ENCODE measurements at regions not wholly inside any gene's neighbourhood (a gene's known extent, or its start where the extent isn't known, plus 50 kb on each side); places are given as distances from the start of the nearest gene placed in this dataset.

GRCh38 chr18:67194886-67195285, 321.6 kb downstream of the DSEL start:
- H3K27me3 ChIP-seq (ENCODE audit: control insufficient read depth in 1 of 2, insufficient read depth in 2 of 2, low read length in 2 of 2) = no peaks in the 10 kb centered on the region
- no peaks in the 10 kb centered on the region for H3K4me1 ChIP-seq (ENCODE audit: control insufficient read depth in 2 of 2, insufficient read depth in 2 of 2, low read length in 1 of 2)
- no peak overlapping the region for H3K27ac ChIP-seq (ENCODE audit: low read depth in 2 of 2, low read length in 1 of 2)
- H3K9me3 ChIP-seq (ENCODE audit: control insufficient read depth in 2 of 2, insufficient read depth in 1 of 2, low read depth in 1 of 2, low read length in 1 of 2) = no peaks in the 10 kb centered on the region
- WGBS, 2 donors = 55 to 56% methylated on average over 5 of the region's 5 CpGs
- H3K4me3 ChIP-seq (ENCODE audit: low read depth in 1 of 2, low read length in 2 of 2) = no peak overlapping the region
- H3K36me3 ChIP-seq (ENCODE audit: control insufficient read depth in 2 of 2, insufficient read depth in 2 of 2, low read length in 1 of 2) = no peaks in the 10 kb centered on the region

DNA sequence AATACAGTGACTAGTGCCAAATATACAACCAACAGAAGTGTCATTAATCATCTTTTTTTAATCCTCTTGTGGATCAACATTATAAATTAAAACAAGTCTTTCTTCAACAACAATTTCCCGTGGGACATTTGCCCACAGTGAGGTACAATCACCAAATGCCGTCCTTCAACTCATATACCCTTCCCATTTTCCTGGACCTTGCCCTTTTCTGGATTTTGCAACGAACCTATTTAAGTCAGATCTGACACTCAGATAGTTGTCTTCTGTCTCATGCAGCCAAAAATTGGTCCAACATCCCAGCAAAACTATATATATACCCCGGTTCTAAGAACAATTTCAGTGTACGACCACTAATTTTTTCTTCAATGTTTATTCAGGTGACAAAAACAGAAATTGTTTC, 324.0 kb downstream of the DSEL start:
- H3K4me3 ChIP-seq (ENCODE audit: low read depth in 1 of 2, low read length in 2 of 2) = no peak overlapping the region
- no peaks in the 10 kb centered on the region for H3K4me1 ChIP-seq (ENCODE audit: control insufficient read depth in 2 of 2, insufficient read depth in 2 of 2, low read length in 1 of 2)
- no peak overlapping the region for H3K27ac ChIP-seq (ENCODE audit: low read depth in 2 of 2, low read length in 1 of 2)
- no peaks in the 10 kb centered on the region for H3K27me3 ChIP-seq (ENCODE audit: control insufficient read depth in 1 of 2, insufficient read depth in 2 of 2, low read length in 2 of 2)
- WGBS, 2 donors = 34 to 43% methylated on average over 5 of the region's 5 CpGs
- no peaks in the 10 kb centered on the region for H3K36me3 ChIP-seq (ENCODE audit: control insufficient read depth in 2 of 2, insufficient read depth in 2 of 2, low read length in 1 of 2)
- H3K9me3 ChIP-seq (ENCODE audit: control insufficient read depth in 2 of 2, insufficient read depth in 1 of 2, low read depth in 1 of 2, low read length in 1 of 2) = no peaks in the 10 kb centered on the region

GRCh38 chr18:67183398-67183797, 333.1 kb downstream of the DSEL start:
- H3K27ac ChIP-seq (ENCODE audit: low read depth in 2 of 2, low read length in 1 of 2) = no peak overlapping the region
- WGBS, 2 donors = 60 to 63% methylated on average over 4 of the region's 4 CpGs
- H3K36me3 ChIP-seq (ENCODE audit: control insufficient read depth in 2 of 2, insufficient read depth in 2 of 2, low read length in 1 of 2) = no peaks in the 10 kb centered on the region
- no peaks in the 10 kb centered on the region for H3K27me3 ChIP-seq (ENCODE audit: control insufficient read depth in 1 of 2, insufficient read depth in 2 of 2, low read length in 2 of 2)
- H3K4me3 ChIP-seq (ENCODE audit: low read depth in 1 of 2, low read length in 2 of 2) = no peak overlapping the region
- H3K9me3 ChIP-seq (ENCODE audit: control insufficient read depth in 2 of 2, insufficient read depth in 1 of 2, low read depth in 1 of 2, low read length in 1 of 2) = no peaks in the 10 kb centered on the region
- no peaks in the 10 kb centered on the region for H3K4me1 ChIP-seq (ENCODE audit: control insufficient read depth in 2 of 2, insufficient read depth in 2 of 2, low read length in 1 of 2)

GRCh38 chr18:67179726-67180125, 336.8 kb downstream of the DSEL start:
- 65 to 67% methylated on average over 3 of the region's 3 CpGs for WGBS, 2 donors
- H3K36me3 ChIP-seq (ENCODE audit: control insufficient read depth in 2 of 2, insufficient read depth in 2 of 2, low read length in 1 of 2) = no peaks in the 10 kb centered on the region
- no peaks in the 10 kb centered on the region for H3K4me1 ChIP-seq (ENCODE audit: control insufficient read depth in 2 of 2, insufficient read depth in 2 of 2, low read length in 1 of 2)
- H3K27me3 ChIP-seq (ENCODE audit: control insufficient read depth in 1 of 2, insufficient read depth in 2 of 2, low read length in 2 of 2) = no peaks in the 10 kb centered on the region
- no peaks in the 10 kb centered on the region for H3K9me3 ChIP-seq (ENCODE audit: control insufficient read depth in 2 of 2, insufficient read depth in 1 of 2, low read depth in 1 of 2, low read length in 1 of 2)
- H3K4me3 ChIP-seq (ENCODE audit: low read depth in 1 of 2, low read length in 2 of 2) = no peak overlapping the region
- H3K27ac ChIP-seq (ENCODE audit: low read depth in 2 of 2, low read length in 1 of 2) = no peak overlapping the region

DNA sequence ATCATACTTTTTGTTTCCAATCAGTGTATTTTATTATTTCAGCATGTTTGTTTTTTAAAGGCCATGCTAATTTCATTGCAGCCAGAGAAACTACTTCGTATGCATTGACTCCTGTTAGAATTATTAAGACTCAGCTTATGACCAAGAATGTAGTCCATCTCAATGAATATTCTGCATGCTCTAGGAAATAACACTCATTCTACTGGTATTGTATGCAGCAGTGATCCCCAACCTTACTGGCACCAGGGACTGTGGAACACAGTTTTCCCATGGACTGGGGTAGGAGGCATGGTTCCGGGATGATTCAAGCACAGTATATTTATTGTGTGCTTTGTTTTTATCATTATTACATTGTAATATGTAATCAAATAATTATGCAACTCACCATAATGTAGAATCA, 356.9 kb downstream of the DSEL start:
- Histone ChIP-seq H3K4me3 (ENCODE audit: low read depth in 1 of 2, low read length in 2 of 2) (no peak overlapping the region), H3K27me3 (ENCODE audit: control insufficient read depth in 1 of 2, insufficient read depth in 2 of 2, low read length in 2 of 2) (no peaks in the 10 kb centered on the region), H3K4me1 (ENCODE audit: control insufficient read depth in 2 of 2, insufficient read depth in 2 of 2, low read length in 1 of 2) (no peaks in the 10 kb centered on the region), H3K36me3 (ENCODE audit: control insufficient read depth in 2 of 2, insufficient read depth in 2 of 2, low read length in 1 of 2) (no peaks in the 10 kb centered on the region), H3K9me3 (ENCODE audit: control insufficient read depth in 2 of 2, insufficient read depth in 1 of 2, low read depth in 1 of 2, low read length in 1 of 2) (no peaks in the 10 kb centered on the region), H3K27ac (ENCODE audit: low read depth in 2 of 2, low read length in 1 of 2) (no peak overlapping the region)
- WGBS, 2 donors = 94 to 95% methylated on average over 2 of the region's 2 CpGs

GRCh38 chr18:67154979-67155378, 361.5 kb downstream of the DSEL start:
- Histone ChIP-seq H3K4me1 (ENCODE audit: control insufficient read depth in 2 of 2, insufficient read depth in 2 of 2, low read length in 1 of 2) (no peaks in the 10 kb centered on the region), H3K27ac (ENCODE audit: low read depth in 2 of 2, low read length in 1 of 2) (no peak overlapping the region), H3K36me3 (ENCODE audit: control insufficient read depth in 2 of 2, insufficient read depth in 2 of 2, low read length in 1 of 2) (no peaks in the 10 kb centered on the region), H3K4me3 (ENCODE audit: low read depth in 1 of 2, low read length in 2 of 2) (no peak overlapping the region), H3K27me3 (ENCODE audit: control insufficient read depth in 1 of 2, insufficient read depth in 2 of 2, low read length in 2 of 2) (no peaks in the 10 kb centered on the region), H3K9me3 (ENCODE audit: control insufficient read depth in 2 of 2, insufficient read depth in 1 of 2, low read depth in 1 of 2, low read length in 1 of 2) (no peaks in the 10 kb centered on the region)
- 80 to 86% methylated on average over 3 of the region's 3 CpGs for WGBS, 2 donors

DNA sequence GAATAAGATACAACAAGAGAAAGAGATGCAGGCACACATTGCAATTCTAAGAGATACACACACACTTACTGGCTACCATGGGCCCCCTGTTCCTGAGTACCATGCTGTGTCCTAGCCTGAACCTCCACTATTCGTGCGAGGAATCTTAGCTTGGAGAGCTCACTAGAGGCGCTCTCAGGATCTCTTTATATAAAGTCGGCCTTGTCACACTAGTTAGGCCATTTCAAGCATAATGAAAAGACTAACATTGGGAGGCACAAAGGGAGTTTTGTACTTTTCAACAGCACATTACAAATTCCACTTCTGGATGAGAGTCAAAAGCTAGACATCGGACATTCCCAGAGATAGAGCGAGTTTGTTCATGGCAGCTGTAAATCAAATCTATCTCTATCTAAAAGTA, 365.2 kb downstream of the DSEL start:
- WGBS, 2 donors = 88 to 89% methylated on average over 6 of the region's 6 CpGs
- Histone ChIP-seq H3K36me3 (ENCODE audit: control insufficient read depth in 2 of 2, insufficient read depth in 2 of 2, low read length in 1 of 2) (no peaks in the 10 kb centered on the region), H3K9me3 (ENCODE audit: control insufficient read depth in 2 of 2, insufficient read depth in 1 of 2, low read depth in 1 of 2, low read length in 1 of 2) (no peaks in the 10 kb centered on the region), H3K4me1 (ENCODE audit: control insufficient read depth in 2 of 2, insufficient read depth in 2 of 2, low read length in 1 of 2) (no peaks in the 10 kb centered on the region), H3K27ac (ENCODE audit: low read depth in 2 of 2, low read length in 1 of 2) (no peak overlapping the region), H3K4me3 (ENCODE audit: low read depth in 1 of 2, low read length in 2 of 2) (no peak overlapping the region), H3K27me3 (ENCODE audit: control insufficient read depth in 1 of 2, insufficient read depth in 2 of 2, low read length in 2 of 2) (no peaks in the 10 kb centered on the region)

DNA sequence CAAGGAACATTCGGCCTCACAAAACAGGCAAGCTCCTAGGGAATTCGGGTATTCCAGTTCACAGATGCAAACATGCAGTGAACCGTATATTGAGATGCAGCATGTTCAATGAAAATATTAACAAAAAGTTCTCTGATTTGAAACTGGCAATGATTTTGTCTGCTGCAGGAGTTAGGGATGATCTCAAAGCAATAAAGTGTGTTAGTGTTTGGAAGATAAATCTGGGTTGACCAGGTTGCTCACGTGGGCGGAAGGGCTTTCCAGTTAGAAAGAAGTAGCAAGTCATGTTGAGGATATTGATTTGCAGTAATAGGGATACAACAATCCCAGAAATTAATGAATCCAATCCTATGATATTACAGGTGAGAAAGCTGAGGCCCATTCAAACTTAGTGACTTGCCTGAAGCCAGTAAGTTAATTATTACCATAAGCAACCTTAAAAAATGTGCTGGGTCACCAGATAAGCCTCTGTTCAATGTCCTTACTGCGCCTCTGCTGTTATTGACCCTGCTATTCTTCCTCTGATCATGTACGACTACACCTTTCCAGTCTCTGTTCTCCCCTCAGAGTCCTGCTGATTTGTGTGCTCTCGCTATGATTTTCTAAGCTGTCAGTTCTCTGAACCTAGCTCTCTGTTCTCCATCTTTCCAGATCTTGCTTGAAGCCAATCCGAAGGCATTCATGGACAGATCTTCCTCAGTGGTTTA, 370.8 kb downstream of the DSEL start:
- H3K4me3 ChIP-seq (ENCODE audit: low read depth in 1 of 2, low read length in 2 of 2) = no peak overlapping the region
- H3K9me3 ChIP-seq (ENCODE audit: control insufficient read depth in 2 of 2, insufficient read depth in 1 of 2, low read depth in 1 of 2, low read length in 1 of 2) = no peaks in the 10 kb centered on the region
- no peak overlapping the region for H3K27ac ChIP-seq (ENCODE audit: low read depth in 2 of 2, low read length in 1 of 2)
- 71 to 91% methylated on average over 9 of the region's 9 CpGs for WGBS, 2 donors
- H3K36me3 ChIP-seq (ENCODE audit: control insufficient read depth in 2 of 2, insufficient read depth in 2 of 2, low read length in 1 of 2) = no peaks in the 10 kb centered on the region
- H3K4me1 ChIP-seq (ENCODE audit: control insufficient read depth in 2 of 2, insufficient read depth in 2 of 2, low read length in 1 of 2) = no peaks in the 10 kb centered on the region
- H3K27me3 ChIP-seq (ENCODE audit: control insufficient read depth in 1 of 2, insufficient read depth in 2 of 2, low read length in 2 of 2) = no peaks in the 10 kb centered on the region

GRCh38 chr18:67144329-67144728, 372.2 kb downstream of the DSEL start:
- no peaks in the 10 kb centered on the region for H3K9me3 ChIP-seq (ENCODE audit: control insufficient read depth in 2 of 2, insufficient read depth in 1 of 2, low read depth in 1 of 2, low read length in 1 of 2)
- H3K36me3 ChIP-seq (ENCODE audit: control insufficient read depth in 2 of 2, insufficient read depth in 2 of 2, low read length in 1 of 2) = no peaks in the 10 kb centered on the region
- no peak overlapping the region for H3K27ac ChIP-seq (ENCODE audit: low read depth in 2 of 2, low read length in 1 of 2)
- no peak overlapping the region for H3K4me3 ChIP-seq (ENCODE audit: low read depth in 1 of 2, low read length in 2 of 2)
- no peaks in the 10 kb centered on the region for H3K4me1 ChIP-seq (ENCODE audit: control insufficient read depth in 2 of 2, insufficient read depth in 2 of 2, low read length in 1 of 2)
- WGBS, 2 donors = 84 to 87% methylated on average over 4 of the region's 4 CpGs
- no peaks in the 10 kb centered on the region for H3K27me3 ChIP-seq (ENCODE audit: control insufficient read depth in 1 of 2, insufficient read depth in 2 of 2, low read length in 2 of 2)

GRCh38 chr18:67143028-67143427, 373.5 kb downstream of the DSEL start:
- H3K4me3 ChIP-seq (ENCODE audit: low read depth in 1 of 2, low read length in 2 of 2) = no peak overlapping the region
- no peak overlapping the region for H3K27ac ChIP-seq (ENCODE audit: low read depth in 2 of 2, low read length in 1 of 2)
- no peaks in the 10 kb centered on the region for H3K4me1 ChIP-seq (ENCODE audit: control insufficient read depth in 2 of 2, insufficient read depth in 2 of 2, low read length in 1 of 2)
- H3K27me3 ChIP-seq (ENCODE audit: control insufficient read depth in 1 of 2, insufficient read depth in 2 of 2, low read length in 2 of 2) = no peaks in the 10 kb centered on the region
- no peaks in the 10 kb centered on the region for H3K9me3 ChIP-seq (ENCODE audit: control insufficient read depth in 2 of 2, insufficient read depth in 1 of 2, low read depth in 1 of 2, low read length in 1 of 2)
- WGBS, 2 donors = 59 to 75% methylated on average over 5 of the region's 5 CpGs
- no peaks in the 10 kb centered on the region for H3K36me3 ChIP-seq (ENCODE audit: control insufficient read depth in 2 of 2, insufficient read depth in 2 of 2, low read length in 1 of 2)

Measured in esophagus (tissue), 2 donors.